Upper lobe of left lung (tissue), 6 donors: ENCODE measurements at regions not wholly inside any gene's neighbourhood (a gene's known extent, or its start where the extent isn't known, plus 50 kb on each side); places are given as distances from the start of the nearest gene placed in this dataset.

Source experiments
- ATAC-seq, 2 donors: fragments of 200-7000 bp; cut with Tn5 transposase; one replicate each; pipeline ENCODE4 v1.9.1; 2022; ENCODE audit warnings: mild to moderate bottlenecking in 2 of 2, moderate library complexity in 2 of 2; ENCODE audit not compliant: low FRiP score in 2 of 2
- DNase-seq, 2 donors: peaks; one replicate each; pipeline ENCODE4 v3.0.0-alpha.2; 2019 to 2020
- H3K27ac ChIP-seq, 4 donors: fragments of 200-600 bp; sonication (generic); one replicate each; pipeline ENCODE4 v1.5.1; 2016 to 2019
- H3K27me3 ChIP-seq, 4 donors: fragments of 200-600 bp; sonication (generic); one replicate each; pipeline ENCODE4 v1.5.1; 2017 to 2019
- H3K36me3 ChIP-seq, 4 donors: fragments of 200-600 bp; sonication (generic); one replicate each; pipeline ENCODE4 v1.5.1; 2016 to 2019
- H3K4me1 ChIP-seq, 4 donors: fragments of 200-600 bp; sonication (generic); one replicate each; pipeline ENCODE4 v1.5.1; 2018 to 2019
- H3K4me3 ChIP-seq, 4 donors: fragments of 200-600 bp; sonication (generic); one replicate each; pipeline ENCODE4 v1.5.1; 2017 to 2019; ENCODE audit warnings: mild to moderate bottlenecking in 2 of 4, moderate library complexity in 1 of 4
- H3K9me3 ChIP-seq, 4 donors: fragments of 200-600 bp; sonication (generic); one replicate each; pipeline ENCODE4 v1.5.1; 2018 to 2019
- EP300 ChIP-seq, 4 donors: sonication (generic); formaldehyde crosslinking; IDR thresholded peaks; one replicate each; pipeline ENCODE4 v1.5.1; 2017; ENCODE audit warnings: antibody characterized with exemption in 4 of 4, control low read depth in 2 of 4
- POLR2A ChIP-seq, 4 donors: fragments of 450-650 bp; IDR thresholded peaks; one replicate each; pipeline ENCODE4 v1.5.1; 2016 to 2017; ENCODE audit warnings: antibody characterized with exemption in 4 of 4, mild to moderate bottlenecking in 2 of 4
- POLR2AphosphoS5 ChIP-seq, 2 donors: sonication (generic); formaldehyde crosslinking; IDR thresholded peaks; one replicate each; pipeline ENCODE4 v1.5.1; 2017; ENCODE audit warnings: antibody characterized with exemption in 2 of 2
- WGBS, 2 donors: methylation state at CpG; one replicate each; pipeline ENCODE4 v1.1.5; 2017 to 2018; 5-methylcytosine and 5-hydroxymethylcytosine counted together
- TF ChIP-seq, protein P1 (sequence below), 6 experiments: fragments of 450-650 bp in 4 of 6; fragments of 200-600 bp in 2 of 6; sonication (generic) in 2 of 6; IDR thresholded peaks; one replicate each; pipeline ENCODE4 v1.5.1; 2016 to 2019; ENCODE audit warnings: antibody characterized with exemption in 6 of 6
- donor health status: DM: no; HTN: no; CAD: no; lungs with moderate emphysema.
- donor health status: DM: no; HTN: yes; CAD: no; lungs with severe emphysema.

DNA sequence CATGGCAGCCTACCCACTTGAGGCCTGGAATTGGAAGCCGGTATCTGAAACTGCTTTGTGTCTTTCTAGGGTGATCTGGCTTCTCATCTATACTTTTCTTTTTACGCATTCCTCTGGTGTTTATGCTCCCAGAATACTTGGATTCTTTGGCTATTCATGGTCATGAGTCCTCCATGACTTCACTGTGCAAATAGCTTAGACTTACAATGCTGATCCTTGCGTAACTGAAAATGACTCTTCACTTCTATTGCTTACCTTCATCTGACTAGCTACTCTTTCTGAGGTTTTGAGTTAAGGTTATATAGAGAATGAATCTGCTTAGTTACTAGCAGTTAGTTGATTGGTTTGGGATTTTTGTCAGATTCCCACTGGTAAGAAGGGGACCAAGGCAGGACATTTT lies 121.7 kb upstream of the NOVA1 start:
- TF ChIP-seq POLR2AphosphoS5 (IDR thresholded peaks at IDR 0.05) (no peak), EP300 (IDR thresholded peaks at IDR 0.05) (no peak), POLR2A (IDR thresholded peaks at IDR 0.05) (no peak)
- TF ChIP-seq, protein P1, sequence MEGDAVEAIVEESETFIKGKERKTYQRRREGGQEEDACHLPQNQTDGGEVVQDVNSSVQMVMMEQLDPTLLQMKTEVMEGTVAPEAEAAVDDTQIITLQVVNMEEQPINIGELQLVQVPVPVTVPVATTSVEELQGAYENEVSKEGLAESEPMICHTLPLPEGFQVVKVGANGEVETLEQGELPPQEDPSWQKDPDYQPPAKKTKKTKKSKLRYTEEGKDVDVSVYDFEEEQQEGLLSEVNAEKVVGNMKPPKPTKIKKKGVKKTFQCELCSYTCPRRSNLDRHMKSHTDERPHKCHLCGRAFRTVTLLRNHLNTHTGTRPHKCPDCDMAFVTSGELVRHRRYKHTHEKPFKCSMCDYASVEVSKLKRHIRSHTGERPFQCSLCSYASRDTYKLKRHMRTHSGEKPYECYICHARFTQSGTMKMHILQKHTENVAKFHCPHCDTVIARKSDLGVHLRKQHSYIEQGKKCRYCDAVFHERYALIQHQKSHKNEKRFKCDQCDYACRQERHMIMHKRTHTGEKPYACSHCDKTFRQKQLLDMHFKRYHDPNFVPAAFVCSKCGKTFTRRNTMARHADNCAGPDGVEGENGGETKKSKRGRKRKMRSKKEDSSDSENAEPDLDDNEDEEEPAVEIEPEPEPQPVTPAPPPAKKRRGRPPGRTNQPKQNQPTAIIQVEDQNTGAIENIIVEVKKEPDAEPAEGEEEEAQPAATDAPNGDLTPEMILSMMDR (IDR thresholded peaks at IDR 0.05): no peak
- Histone ChIP-seq H3K4me1 (no peaks in the 10 kb centered on the region), H3K4me3 (no peak overlapping the region), H3K27me3 (no peaks in the 10 kb centered on the region), H3K27ac (no peak overlapping the region), H3K36me3 (no peaks in the 10 kb centered on the region), H3K9me3 (no peaks in the 10 kb centered on the region)
- no peak for ATAC-seq
- DNase-seq: no peak
- 85 to 93% methylated on average over 3 of the region's 3 CpGs for WGBS, 2 donors

GRCh38 chr14:26722258-26722657 lies 124.4 kb upstream of the NOVA1 start:
- Histone ChIP-seq H3K4me3 (no peak overlapping the region), H3K36me3 (no peaks in the 10 kb centered on the region), H3K27ac (no peak overlapping the region), H3K4me1 (no peaks in the 10 kb centered on the region), H3K9me3 (no peaks in the 10 kb centered on the region), H3K27me3 (no peaks in the 10 kb centered on the region)
- DNase-seq (no peak), ATAC-seq (no peak)
- TF ChIP-seq POLR2AphosphoS5 (IDR thresholded peaks at IDR 0.05) (no peak), POLR2A (IDR thresholded peaks at IDR 0.05) (no peak), EP300 (IDR thresholded peaks at IDR 0.05) (no peak)
- TF ChIP-seq, protein P1 (IDR thresholded peaks at IDR 0.05): no peak

DNA sequence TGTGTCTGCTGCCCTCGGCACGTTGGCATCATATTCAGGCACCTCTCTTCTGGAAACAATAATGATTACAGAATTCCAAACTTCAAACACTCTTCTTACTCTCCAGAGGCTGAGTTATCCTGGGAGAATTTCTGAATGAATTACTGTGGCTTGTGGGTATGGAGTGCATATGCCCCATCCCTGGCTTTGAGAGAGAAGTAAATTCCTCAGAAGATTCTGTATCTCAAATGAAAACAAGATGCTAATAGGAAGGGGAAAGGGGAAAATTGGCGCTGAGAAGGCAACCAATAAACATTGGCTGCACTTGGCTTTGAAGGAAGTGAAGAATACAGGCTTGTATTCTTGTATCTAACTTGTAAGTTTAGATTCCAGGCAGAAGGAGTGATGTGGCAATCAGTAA lies 132.0 kb upstream of the NOVA1 start:
- 58 to 63% methylated on average over 3 of the region's 3 CpGs for WGBS, 2 donors
- H3K4me1 ChIP-seq: no peaks in the 10 kb centered on the region
- no peak overlapping the region for H3K4me3 ChIP-seq
- H3K36me3 ChIP-seq: no peaks in the 10 kb centered on the region
- TF ChIP-seq POLR2A (IDR thresholded peaks at IDR 0.05) (no peak), EP300 (IDR thresholded peaks at IDR 0.05) (no peak), POLR2AphosphoS5 (IDR thresholded peaks at IDR 0.05) (no peak)
- TF ChIP-seq, protein P1 (IDR thresholded peaks at IDR 0.05): no peak
- no peaks in the 10 kb centered on the region for H3K9me3 ChIP-seq
- no peaks in the 10 kb centered on the region for H3K27me3 ChIP-seq
- no peak for DNase-seq
- H3K27ac ChIP-seq: no peak overlapping the region
- ATAC-seq: no peak

- TF ChIP-seq POLR2AphosphoS5 (IDR thresholded peaks at IDR 0.05) (no peak), POLR2A (IDR thresholded peaks at IDR 0.05) (no peak), EP300 (IDR thresholded peaks at IDR 0.05) (no peak)
- TF ChIP-seq, protein P1 (IDR thresholded peaks at IDR 0.05): no peak
- Histone ChIP-seq H3K36me3 (no peaks in the 10 kb centered on the region), H3K4me3 (no peak overlapping the region), H3K9me3 (no peaks in the 10 kb centered on the region), H3K27me3 (no peaks in the 10 kb centered on the region), H3K4me1 (no peaks in the 10 kb centered on the region), H3K27ac (no peak overlapping the region)
- ATAC-seq: no peak
- no peak for DNase-seq
- WGBS, 2 donors: 72 to 76% methylated on average over 4 of the region's 4 CpGs
Observed at GRCh38 chr14:26730929-26731618, 133.2 kb upstream of the NOVA1 start.

GRCh38 chr14:26735811-26736210 lies 138.0 kb upstream of the NOVA1 start:
- 55 to 69% methylated on average over 2 of the region's 2 CpGs for WGBS, 2 donors
- no peak for ATAC-seq
- Histone ChIP-seq H3K9me3 (no peaks in the 10 kb centered on the region), H3K27me3 (no peaks in the 10 kb centered on the region), H3K4me1 (no peaks in the 10 kb centered on the region), H3K36me3 (no peaks in the 10 kb centered on the region), H3K27ac (no peak overlapping the region), H3K4me3 (no peak overlapping the region)
- DNase-seq: no peak
- TF ChIP-seq POLR2AphosphoS5 (IDR thresholded peaks at IDR 0.05): no peak
- no peak for TF ChIP-seq POLR2A (IDR thresholded peaks at IDR 0.05)
- TF ChIP-seq, protein P1 (IDR thresholded peaks at IDR 0.05): no peak
- no peak for TF ChIP-seq EP300 (IDR thresholded peaks at IDR 0.05)
